ENCODE measurements at regions not wholly inside any gene's neighbourhood (a gene's known extent, or its start where the extent isn't known, plus 50 kb on each side); places are given as distances from the start of the nearest gene placed in this dataset.

GRCh38 chr4:152000518-152000917 lies 239.7 kb upstream of the GATB start:
- DNase-seq (ENCODE audit: low read depth in 4 of 4, low spot score in 3 of 4) = no peak

- DNase-seq (ENCODE audit: low read depth in 4 of 4, low spot score in 3 of 4) = no peak
These were observed 237.9 kb upstream of the GATB start for GRCh38 chr4:151998723-151999122.

- no peak for DNase-seq (ENCODE audit: low read depth in 4 of 4, low spot score in 3 of 4)
These were observed 236.7 kb upstream of the GATB start for GRCh38 chr4:151997461-151997860.

GRCh38 chr4:151994429-151994828 lies 233.6 kb upstream of the GATB start:
- no peak for DNase-seq (ENCODE audit: low read depth in 4 of 4, low spot score in 3 of 4)

GRCh38 chr4:151993521-151993920 lies 232.7 kb upstream of the GATB start:
- no peak for DNase-seq (ENCODE audit: low read depth in 4 of 4, low spot score in 3 of 4)

GRCh38 chr4:151992332-151993154 lies 231.7 kb upstream of the GATB start:
- no peak for DNase-seq (ENCODE audit: low read depth in 4 of 4, low spot score in 3 of 4)

GRCh38 chr4:151991884-151992167 lies 231.0 kb upstream of the GATB start:
- DNase-seq (ENCODE audit: low read depth in 4 of 4, low spot score in 3 of 4) = no peak

- no peak for DNase-seq (ENCODE audit: low read depth in 4 of 4, low spot score in 3 of 4)
These were observed 230.4 kb upstream of the GATB start for GRCh38 chr4:151991001-151991883.

- no peak for DNase-seq (ENCODE audit: low read depth in 4 of 4, low spot score in 3 of 4)
These were observed 229.4 kb upstream of the GATB start for GRCh38 chr4:151990201-151990600.

- DNase-seq (ENCODE audit: low read depth in 4 of 4, low spot score in 3 of 4) = no peak
These were observed 227.8 kb upstream of the GATB start for GRCh38 chr4:151988591-151988990.

- no peak for DNase-seq (ENCODE audit: low read depth in 4 of 4, low spot score in 3 of 4)
These were observed 226.8 kb upstream of the GATB start for GRCh38 chr4:151987606-151988005.

- no peak for DNase-seq (ENCODE audit: low read depth in 4 of 4, low spot score in 3 of 4)
These were observed 223.0 kb upstream of the GATB start for GRCh38 chr4:151983854-151984253.

GRCh38 chr4:151979819-151980218 lies 219.0 kb upstream of the GATB start:
- no peak for DNase-seq (ENCODE audit: low read depth in 4 of 4, low spot score in 3 of 4)

GRCh38 chr4:151968643-151969042 lies 207.8 kb upstream of the GATB start:
- no peak for DNase-seq (ENCODE audit: low read depth in 4 of 4, low spot score in 3 of 4)

GRCh38 chr4:151967074-151967473 lies 206.3 kb upstream of the GATB start:
- no peak for DNase-seq (ENCODE audit: low read depth in 4 of 4, low spot score in 3 of 4)

- no peak for DNase-seq (ENCODE audit: low read depth in 4 of 4, low spot score in 3 of 4)
These were observed 201.5 kb upstream of the GATB start for GRCh38 chr4:151962138-151962823.

- no peak for DNase-seq (ENCODE audit: low read depth in 4 of 4, low spot score in 3 of 4)
These were observed 200.6 kb upstream of the GATB start for GRCh38 chr4:151961456-151961855.

GRCh38 chr4:151960449-151961230 lies 199.8 kb upstream of the GATB start:
- DNase-seq (ENCODE audit: low read depth in 4 of 4, low spot score in 3 of 4) = no peak

GRCh38 chr4:151957153-151957552 lies 196.3 kb upstream of the GATB start:
- no peak for DNase-seq (ENCODE audit: low read depth in 4 of 4, low spot score in 3 of 4)

- no peak for DNase-seq (ENCODE audit: low read depth in 4 of 4, low spot score in 3 of 4)
These were observed 195.0 kb upstream of the GATB start for GRCh38 chr4:151955721-151956380.

All from left renal pelvis (tissue), 4 donors.